ENCODE measurements at regions not wholly inside any gene's neighbourhood (a gene's known extent, or its start where the extent isn't known, plus 50 kb on each side); places are given as distances from the start of the nearest gene placed in this dataset.

- no peak overlapping the region for H3K27ac ChIP-seq
- TF ChIP-seq CTCF (conservative IDR thresholded peaks at IDR 0.05), result no peak
These were observed 583.6 kb upstream of the MGMT start for GRCh38 chr10:128883231-128884032.

- no peak for TF ChIP-seq CTCF (conservative IDR thresholded peaks at IDR 0.05)
- no peak overlapping the region for H3K27ac ChIP-seq
These were observed 583.0 kb upstream of the MGMT start for GRCh38 chr10:128884033-128884425.

- H3K27ac ChIP-seq, result no peak overlapping the region
- no peak for TF ChIP-seq CTCF (conservative IDR thresholded peaks at IDR 0.05)
These were observed 582.5 kb upstream of the MGMT start for GRCh38 chr10:128884496-128885072.

- no peak for TF ChIP-seq CTCF (conservative IDR thresholded peaks at IDR 0.05)
- H3K27ac ChIP-seq, result no peak overlapping the region
These were observed 581.2 kb upstream of the MGMT start for GRCh38 chr10:128885573-128886555.

- no peak for TF ChIP-seq CTCF (conservative IDR thresholded peaks at IDR 0.05)
These were observed 579.2 kb upstream of the MGMT start for GRCh38 chr10:128887856-128888255.

GRCh38 chr10:128892005-128892404 is 575.0 kb upstream of the MGMT start:
- TF ChIP-seq CTCF (conservative IDR thresholded peaks at IDR 0.05), result no peak

More at GRCh38 chr10:128887856-128888255, 579.2 kb upstream of the MGMT start:
- no peak overlapping the region for H3K27ac ChIP-seq

GRCh38 chr10:128894641-128895040 is 572.4 kb upstream of the MGMT start:
- no peak overlapping the region for H3K27ac ChIP-seq
- TF ChIP-seq CTCF (conservative IDR thresholded peaks at IDR 0.05), result no peak

More at GRCh38 chr10:128892005-128892404, 575.0 kb upstream of the MGMT start:
- H3K27ac ChIP-seq, result no peak overlapping the region
